NCI-H774 (cell line): ENCODE measurements at regions not wholly inside any gene's neighbourhood (a gene's known extent, or its start where the extent isn't known, plus 50 kb on each side); places are given as distances from the start of the nearest gene placed in this dataset.
"Not testable (repeated sequence)": the region's sequence is repeated elsewhere in the genome, so short reads cannot be mapped to it uniquely, and the experiment has no call there.

Experiments
- DNase-seq: peaks from one replicate; lab custom pipeline; 2025; lab: John Stamatoyannopoulos, UW

- DNase-seq: no peak
These were observed 119.5 kb downstream of the TUBA3C start for GRCh38 chr13:19062019-19062646.

DNA sequence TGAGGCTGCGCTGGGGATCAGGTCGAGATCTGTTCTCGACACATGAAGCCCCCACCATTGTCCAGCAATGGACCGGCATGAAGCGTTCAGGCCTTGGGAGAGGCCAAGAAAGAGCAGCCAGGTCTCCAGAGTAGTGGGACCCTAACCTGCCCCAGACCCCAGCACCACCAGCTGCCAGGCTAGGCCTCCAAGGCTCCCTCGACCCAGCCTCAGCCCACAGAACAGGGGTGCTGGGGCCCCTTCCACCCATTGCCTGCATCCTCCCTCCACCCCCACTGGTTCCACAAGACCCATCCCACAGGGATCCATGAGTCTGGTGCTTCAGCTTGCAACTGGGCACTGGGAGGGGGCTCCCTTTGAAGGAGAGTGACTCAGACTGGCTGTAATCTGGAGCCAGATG is 120.3 kb downstream of the TUBA3C start:
- no peak for DNase-seq

DNA sequence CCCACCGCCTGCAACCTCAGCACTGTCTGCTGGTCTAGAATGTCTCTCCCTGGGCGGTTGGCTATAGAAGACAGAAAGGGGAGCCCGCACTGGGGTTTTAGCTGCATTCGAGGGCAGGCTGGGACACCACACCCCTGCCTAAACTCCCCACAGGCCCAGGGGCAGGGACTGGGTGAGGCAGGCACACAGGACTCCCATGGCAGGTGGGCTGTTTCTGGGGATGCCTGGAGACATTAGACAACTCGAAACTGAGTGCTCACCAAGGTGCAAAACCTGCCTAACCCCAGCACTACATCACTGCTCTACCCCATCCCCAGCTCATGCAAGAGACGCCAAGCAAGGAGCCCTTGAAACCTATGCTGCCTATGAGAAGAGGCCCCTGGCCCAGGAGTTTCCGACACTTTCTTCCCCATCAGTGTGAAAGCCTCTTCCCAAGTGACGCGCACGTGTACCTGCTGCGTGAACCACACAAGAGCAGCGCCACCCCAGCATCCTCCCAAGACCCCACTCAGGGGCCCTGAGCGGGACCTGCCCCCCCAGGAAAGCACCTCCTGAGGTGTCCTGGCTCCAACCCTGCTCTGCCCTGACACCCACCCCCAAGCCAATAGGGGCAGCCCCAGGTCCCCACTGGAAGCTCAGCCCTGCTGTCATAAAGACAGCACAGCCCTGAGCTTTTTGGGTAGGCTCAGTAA is 121.2 kb downstream of the TUBA3C start:
- no peak for DNase-seq

- DNase-seq: no peak
These were observed 122.4 kb downstream of the TUBA3C start for GRCh38 chr13:19059016-19059780.

DNA sequence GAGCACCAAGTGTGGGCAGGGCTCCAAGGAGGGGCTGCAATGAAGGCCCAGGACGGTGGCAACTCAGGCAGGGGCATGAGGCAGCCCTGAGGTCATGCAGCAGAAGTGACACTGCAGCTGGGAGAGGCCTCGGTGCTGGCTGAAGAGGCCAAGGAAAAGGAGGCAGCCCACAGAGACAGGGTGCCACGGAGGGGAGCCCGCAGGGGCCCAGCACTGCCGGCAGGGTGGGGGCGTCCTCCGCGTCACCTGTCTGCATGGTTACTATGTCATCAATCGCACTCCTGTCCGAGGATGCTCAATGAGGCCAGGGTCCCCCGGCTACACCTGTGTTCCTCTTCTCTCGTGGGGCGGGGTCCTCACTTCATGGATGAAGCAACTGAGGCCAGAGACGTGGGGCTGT is 123.1 kb downstream of the TUBA3C start:
- no peak for DNase-seq

GRCh38 chr13:19057588-19058340 is 123.9 kb downstream of the TUBA3C start:
- DNase-seq: no peak

GRCh38 chr13:19056984-19057490 is 124.6 kb downstream of the TUBA3C start:
- no peak for DNase-seq

DNA sequence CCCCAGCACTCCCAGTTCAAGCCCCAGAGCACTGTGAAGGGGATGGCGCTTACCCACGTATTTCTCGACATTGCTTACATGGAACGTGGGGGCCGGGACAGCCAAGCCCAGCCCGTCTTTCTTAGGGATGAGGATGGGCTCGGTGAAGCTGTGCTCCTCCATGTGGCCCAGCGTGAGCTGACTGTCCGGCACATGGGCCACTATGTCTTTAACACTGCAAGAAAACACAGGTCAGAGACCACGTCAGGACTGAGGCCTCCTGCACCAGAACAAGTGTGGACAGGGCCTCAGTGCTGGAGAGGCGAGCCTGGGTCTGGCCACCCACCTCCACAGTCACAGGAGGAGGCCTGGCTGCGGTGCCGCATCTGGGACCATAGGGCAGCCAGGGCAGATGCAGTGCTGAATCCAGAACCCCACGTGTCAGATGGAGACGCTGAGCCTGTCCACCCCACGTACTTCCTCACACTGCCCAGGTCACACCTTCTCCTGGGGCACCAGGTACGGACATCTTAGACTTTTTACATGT is 125.2 kb downstream of the TUBA3C start:
- DNase-seq: no peak

- DNase-seq: no peak
These were observed 126.0 kb downstream of the TUBA3C start for GRCh38 chr13:19055611-19056010.

- DNase-seq: no peak
These were observed 128.1 kb downstream of the TUBA3C start for GRCh38 chr13:19053561-19053960.

GRCh38 chr13:19052931-19053330 is 128.7 kb downstream of the TUBA3C start:
- no peak for DNase-seq

GRCh38 chr13:19052180-19052579 is 129.4 kb downstream of the TUBA3C start:
- DNase-seq: no peak

DNA sequence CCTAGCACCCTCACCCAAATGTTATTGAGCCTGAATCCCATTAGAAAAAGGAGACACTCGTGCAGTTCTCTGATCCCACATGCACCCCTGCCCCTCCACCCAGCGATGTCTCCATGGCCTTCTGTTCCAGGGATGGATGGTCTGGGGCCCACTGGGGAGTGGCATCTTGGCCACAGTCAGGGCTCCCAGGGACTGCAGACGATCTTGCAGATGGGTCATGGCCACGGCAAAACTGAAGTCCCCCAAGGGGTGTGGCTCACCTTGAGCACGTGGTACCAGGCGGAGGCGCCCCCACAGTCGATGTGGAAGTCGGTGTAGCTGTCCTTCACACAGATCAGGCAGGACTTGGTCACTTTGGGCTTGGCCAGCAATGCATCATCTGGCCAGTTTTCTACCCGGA is 130.7 kb downstream of the TUBA3C start:
- DNase-seq: no peak

DNA sequence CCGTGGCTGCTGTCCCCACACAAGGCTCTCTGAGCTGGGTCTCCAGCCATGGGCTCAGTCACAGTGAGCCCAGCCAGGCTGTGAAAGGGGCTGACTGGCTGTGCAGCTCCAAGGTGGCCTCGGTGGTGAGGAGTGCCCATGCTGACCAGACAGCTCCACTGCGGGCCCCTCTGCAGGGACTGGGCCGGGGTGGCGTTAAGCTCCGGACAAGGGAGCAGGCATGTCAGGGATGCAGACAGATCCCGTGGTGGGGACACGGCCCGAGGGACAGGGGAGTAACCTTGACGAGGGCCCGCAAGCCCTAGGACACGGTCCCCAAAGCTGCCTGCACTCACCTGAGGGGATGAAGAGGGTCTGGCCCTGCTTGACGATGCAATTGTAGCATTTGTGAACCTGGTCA is 132.0 kb downstream of the TUBA3C start:
- DNase-seq: not testable (repeated sequence)

DNA sequence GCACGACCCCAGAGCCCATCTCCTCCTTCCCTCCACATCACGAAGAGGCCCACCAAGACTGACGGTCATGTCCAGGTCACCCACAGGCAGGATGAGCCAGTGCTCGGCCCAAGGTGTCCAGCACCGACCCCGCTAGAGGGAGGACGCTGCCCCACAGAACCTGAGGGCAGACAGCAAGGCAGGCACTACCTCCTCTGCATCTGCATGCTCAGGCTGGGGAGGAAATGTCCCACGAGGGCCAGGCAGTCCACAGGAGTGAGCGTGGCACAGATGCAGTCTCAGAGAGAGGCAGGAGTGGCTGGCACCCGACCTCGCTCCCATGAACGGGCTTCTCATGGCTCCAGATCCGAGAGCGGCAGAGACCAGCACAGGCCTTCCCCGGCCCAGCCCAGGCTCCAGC is 133.2 kb downstream of the TUBA3C start:
- no peak for DNase-seq

DNA sequence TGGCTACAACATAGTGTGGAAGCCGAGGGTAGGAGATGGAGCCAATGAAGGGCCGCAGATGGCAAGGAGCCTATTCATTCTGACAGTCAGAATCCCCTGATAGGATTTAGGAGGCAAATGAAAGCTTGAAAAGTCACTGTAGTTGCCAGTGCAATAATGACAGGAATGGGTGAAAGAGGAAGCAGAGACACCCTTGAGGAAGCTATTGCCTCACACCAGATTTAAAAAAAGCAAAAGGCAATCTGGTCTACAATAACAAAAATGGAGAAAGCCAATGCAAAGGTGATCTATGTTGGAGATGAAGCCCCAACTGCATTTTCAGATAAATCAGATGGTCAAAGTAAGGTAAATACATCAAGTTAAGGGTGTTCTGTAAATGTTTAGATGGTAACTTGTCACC is 158.5 kb downstream of the TUBA3C start:
- no peak for DNase-seq

- DNase-seq: no peak
These were observed 160.6 kb downstream of the TUBA3C start for GRCh38 chr13:19020988-19021387.

- DNase-seq: no peak
These were observed 183.2 kb downstream of the TUBA3C start for GRCh38 chr13:18998389-18998788.

- DNase-seq: no peak
These were observed 185.0 kb downstream of the TUBA3C start for GRCh38 chr13:18996627-18997051.

DNA sequence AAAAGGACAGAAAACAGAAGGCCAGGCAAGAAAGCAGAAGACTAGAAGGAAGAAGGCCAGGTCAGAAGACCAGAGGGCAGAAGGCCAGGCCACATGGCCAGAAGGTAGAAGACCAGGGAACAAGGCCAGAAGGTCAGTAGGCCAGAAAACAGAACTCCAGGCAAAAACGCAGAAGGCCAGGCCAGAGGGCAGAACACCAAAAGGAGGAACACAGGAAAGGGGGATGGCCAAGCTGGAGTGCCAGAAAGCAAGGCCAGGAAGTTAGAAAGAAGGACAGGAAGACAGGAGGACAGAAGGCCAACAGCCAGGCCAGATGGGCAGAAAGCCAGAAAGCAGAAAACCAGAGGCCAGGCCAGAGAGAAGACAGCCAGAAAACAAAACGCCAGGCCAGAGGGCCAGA is 185.4 kb downstream of the TUBA3C start:
- DNase-seq: no peak

- DNase-seq: no peak
These were observed 186.3 kb downstream of the TUBA3C start for GRCh38 chr13:18995259-18995873.
